ENCODE measurements at regions not wholly inside any gene's neighbourhood (a gene's known extent, or its start where the extent isn't known, plus 50 kb on each side); places are given as distances from the start of the nearest gene placed in this dataset.

DNA sequence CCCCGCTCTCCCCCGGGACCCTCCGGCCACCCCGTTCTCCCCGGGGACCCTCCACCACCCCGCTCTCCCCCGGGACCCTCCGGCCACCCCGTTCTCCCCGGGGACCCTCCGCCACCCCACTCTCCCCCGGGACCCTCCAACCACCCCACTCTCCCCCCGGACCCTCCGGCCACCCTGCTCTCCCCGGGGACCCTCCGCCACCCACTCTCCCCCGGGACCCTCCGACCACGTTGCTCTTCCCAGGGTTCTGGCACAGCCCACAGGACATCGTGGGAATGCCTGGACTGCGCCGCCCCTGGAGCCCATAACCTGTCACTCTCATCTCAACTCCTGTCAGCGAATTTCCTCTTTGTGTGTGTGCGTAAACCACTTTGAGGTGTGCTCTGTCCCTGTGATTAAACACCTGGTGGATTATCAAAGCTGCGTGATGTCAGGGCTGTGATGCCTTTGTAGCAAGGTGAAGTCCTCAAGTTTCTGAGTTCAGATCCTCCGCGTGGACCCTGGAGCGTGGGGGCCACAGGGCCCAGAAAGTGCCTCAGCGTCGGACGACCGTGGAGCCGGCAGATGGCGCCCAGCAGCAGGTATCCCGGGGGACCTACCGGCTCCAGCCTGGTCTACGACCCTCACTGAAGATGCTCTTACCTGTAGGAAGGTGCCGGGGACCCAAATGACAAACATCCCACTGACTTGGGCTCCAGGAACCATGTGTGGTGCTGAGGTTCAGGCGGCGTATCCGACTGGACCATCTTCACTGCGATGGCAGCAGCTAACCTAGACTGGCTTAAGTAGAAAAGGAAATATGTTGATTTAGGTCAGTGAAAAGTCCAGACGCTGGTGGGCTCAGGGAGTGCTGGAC, 63.2 kb upstream of the GALNT9 start:
- TF ChIP-seq CTCF (IDR thresholded peaks at IDR 0.05), result no peak
- TF ChIP-seq POLR2A (IDR thresholded peaks at IDR 0.05), result no peak
